EL (cell line): ENCODE measurements at regions not wholly inside any gene's neighbourhood (a gene's known extent, or its start where the extent isn't known, plus 50 kb on each side); places are given as distances from the start of the nearest gene placed in this dataset.

ENCODE experiments used
- DNase-seq: peaks from one replicate; pipeline ENCODE4 v3.0.0-alpha.2; 2016

DNA sequence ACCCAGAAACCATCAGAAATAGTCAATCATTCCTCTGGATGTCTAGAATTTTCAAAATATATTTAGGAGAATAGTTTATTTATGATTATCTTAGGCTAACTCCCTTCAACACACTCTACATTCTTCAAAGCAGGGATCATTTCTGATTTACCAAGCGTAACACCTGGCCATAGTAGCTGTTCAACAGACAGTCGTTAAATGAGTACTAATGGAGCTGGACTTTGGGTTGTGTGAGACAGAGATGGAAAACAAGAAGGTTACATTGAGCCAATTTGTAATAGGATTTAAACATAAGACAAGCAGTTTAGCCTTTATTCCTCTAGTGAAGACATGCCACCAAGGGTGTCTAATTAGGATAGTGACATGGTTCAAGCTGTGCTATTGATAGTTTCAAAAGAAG lies 129.2 kb upstream of the ANO3 start:
- no peak for DNase-seq

DNA sequence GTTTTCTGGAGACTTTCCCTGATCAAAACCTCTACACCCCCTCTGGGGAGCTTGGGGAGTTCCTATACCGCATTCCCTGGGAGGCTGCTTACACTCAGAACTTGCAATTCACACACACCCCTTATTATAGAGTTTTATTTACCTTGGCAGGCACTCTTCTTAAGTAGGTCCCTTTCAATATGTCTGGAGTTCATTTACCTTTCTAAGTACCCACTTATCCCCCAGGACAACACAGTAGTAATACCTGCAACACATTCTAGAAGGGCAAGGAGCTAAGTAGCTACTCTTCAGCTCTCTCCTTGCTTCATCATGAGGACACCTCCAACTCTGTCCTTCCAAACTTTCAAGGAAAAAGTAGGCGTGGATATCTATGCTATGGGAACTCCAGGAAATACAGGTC lies 127.8 kb upstream of the ANO3 start:
- DNase-seq = no peak

DNA sequence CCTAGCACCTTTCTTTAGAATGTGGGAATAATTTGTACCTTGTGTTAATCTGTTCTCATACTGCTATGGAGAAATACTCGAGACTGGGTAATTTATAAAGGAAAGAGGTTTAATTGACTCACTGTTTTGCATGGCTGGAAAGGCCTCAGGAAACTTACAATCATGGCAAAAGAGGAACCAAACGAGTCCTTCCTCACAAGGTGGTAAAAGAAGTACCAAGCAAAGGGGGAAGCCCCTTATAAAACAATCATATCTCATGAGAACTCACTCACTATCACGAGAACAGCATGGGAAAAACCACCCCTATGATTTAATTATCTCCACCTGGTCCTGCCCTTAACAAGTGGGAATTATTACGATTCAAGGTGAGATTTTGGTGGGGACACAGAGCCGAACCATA lies 127.1 kb upstream of the ANO3 start:
- DNase-seq = no peak

DNA sequence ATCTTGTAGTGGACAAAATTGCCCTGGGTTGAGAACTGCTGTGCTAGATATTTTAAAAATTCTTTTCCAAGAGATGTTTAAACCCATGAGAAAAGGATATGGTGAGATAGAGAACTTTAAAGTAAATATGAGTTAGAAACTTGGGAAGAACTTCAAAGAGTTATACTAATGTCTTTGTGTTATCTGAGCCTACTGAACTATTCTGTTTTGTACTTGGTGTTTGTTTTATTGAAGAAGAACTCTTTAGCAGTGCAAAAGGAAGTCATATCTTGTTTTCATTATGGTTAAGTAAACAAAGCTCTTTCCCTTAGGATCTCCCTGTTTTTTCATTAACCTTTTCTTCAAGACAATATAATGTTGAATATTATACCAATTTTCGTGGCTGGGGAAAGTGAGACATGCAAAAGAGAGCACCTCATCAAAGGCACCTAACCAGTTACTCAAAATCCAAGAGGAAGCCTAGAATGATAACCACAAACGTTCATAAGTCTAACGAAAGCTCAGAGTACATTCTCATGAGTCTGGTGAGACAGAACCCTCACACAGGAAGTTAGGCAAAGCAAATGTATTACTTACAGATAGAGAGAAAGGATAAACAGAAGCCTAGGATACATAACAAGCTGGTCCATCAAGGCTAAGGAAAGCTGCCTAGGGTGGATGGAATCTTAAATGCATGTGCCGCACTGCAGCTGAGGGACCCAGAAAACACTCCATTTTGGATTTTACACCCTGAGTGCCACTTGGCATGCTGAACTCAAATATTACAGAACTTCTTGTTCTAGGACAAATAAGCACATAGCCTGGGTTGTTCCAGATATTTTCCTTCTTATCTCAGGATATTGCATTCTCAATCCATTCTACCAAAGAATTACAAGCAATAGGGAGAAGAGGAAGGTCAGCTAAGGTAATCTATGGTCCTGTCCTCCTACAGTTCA lies 112.5 kb upstream of the ANO3 start:
- DNase-seq = no peak

DNA sequence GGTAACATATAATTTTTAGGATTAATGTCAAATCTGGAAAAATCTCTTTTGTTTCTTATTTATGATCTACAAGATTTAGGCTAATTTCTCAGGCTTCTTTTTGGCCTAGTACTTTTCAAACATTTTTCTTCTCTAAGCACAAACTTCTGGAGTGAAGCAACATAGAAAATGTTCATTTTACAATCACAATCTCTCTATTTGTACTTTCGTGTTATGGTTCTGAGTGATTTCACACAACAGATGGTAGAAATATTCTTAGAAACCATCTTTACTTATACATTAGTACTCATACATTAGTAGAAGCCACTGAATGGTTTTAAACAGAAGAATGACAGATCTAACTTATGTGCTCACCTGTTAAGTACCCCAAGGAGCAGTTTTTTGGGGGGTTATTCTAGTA lies 106.3 kb upstream of the ANO3 start:
- no peak for DNase-seq

DNA sequence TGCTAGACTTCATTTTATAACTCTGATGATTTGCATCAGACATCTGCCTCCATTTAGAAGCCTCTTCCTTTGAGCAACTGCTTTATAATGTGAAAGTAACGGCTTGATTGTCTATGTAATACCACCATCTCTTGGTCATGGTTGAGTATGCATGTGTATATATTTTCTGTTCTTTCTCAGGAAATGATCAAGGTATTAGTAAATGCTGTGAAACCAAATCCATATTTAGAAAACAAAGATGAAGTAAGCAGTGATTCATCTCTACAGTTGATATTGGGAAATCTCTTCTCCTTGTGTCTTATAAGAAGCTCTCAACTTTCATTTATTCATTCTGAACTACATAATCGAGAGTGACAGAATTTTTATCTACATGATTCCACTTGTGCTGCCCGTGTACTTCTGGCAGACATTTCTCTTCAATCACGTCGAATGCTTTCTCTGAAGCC lies 104.6 kb upstream of the ANO3 start:
- DNase-seq = peak; percentile 69

DNA sequence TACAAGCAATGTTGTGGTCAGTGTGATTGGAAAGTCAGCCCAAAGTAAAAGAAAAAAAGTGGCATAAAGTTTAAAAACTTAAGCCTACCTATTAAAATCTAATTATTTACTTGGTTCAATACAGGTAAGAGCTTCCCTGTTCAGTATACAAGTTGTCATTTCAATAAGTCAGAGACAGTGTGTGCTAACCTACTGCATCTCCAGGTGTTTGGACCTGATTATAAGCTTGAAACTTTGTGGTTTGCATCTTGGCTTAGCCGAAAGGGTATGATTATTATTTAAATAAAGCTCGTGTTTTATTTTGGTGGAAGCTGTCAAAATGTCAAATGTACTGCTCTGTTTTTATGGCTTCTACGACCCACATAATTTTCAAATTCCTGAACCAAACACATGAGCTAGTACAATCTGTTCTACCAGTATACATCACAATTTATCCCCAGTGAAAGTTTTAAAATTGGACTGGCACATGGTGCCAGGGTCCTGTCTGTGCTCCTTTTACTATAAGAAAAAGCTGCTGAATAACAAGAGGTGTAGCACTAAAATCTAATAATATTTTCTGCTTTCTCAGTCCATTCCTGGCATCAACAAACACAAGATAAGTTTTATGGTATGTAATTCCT lies 103.9 kb upstream of the ANO3 start:
- no peak for DNase-seq

DNA sequence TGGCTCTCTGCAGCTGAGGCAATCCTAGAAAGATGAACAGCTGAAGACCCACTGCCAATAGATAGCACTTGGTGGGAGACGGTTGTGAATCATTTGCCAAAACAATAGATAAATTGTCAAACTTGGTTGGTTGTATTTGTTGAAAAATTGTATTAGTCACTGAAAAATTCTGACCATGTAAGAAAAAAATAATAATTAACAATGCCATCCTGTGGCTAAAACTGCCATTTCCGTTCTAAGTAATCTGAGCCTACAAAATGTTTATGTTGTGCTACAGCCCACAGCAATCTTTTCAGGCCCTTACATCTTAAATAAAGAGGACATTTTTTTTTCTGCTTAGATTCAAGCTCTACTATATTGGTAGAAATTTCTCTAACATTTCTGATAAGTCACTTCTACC lies 103.2 kb upstream of the ANO3 start:
- peak; percentile 7 for DNase-seq

DNA sequence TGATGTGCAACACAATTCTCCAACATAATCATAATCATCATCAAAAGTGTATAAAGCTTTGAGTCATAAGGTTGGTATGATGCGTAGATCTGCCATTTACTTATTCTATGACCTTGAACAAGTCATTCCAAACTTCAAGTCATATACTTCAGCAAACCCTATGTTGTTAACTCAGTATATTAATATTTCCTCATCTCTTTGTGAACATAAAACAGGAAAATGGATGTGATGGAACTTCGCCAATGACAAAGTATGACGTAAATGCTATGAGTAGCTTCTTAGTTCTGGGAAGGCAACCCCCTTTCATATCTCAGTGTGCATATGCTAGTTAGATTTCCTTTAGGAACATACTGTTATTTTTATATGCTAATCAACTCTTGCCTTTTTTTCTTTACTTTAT lies 102.7 kb upstream of the ANO3 start:
- peak; percentile 63 for DNase-seq

DNA sequence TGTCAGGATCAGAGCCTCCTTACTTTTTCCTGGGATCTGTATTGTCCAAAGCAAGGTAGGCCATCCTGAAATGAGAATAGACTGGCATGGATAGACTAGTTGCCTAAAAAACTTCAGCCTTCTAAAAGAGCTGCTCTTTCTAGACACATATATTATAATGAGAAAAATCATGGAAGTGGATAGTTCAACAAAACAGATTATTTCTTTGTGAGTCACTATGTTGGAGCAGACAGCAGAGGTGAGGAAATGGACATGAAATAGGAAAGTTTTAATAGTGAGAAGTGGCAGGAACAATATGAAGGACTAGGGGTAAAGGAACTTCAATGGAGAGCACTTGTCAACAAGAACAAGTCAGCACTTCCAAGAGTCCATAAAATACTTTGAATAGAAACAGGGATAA lies 101.9 kb upstream of the ANO3 start:
- DNase-seq = no peak

DNA sequence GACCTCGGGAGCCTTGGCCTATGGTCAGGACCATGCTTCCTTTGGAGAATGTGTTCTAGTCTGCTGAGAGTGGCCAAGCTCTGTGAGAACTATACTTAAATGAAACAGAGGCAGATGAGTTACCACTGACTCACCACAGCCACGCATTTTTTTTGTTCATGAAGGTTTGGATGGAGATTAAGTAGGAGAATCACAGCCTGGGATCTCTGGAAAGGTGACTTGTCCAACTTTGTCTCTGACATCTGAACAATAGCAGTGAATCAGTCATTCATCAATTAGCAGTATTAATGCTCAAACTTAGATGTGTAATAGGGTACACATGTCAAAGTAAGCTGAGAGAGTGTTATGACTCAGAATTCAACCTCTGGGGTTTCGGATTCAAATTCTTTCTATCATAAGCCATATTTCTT lies 100.7 kb upstream of the ANO3 start:
- DNase-seq = peak; percentile 37

DNA sequence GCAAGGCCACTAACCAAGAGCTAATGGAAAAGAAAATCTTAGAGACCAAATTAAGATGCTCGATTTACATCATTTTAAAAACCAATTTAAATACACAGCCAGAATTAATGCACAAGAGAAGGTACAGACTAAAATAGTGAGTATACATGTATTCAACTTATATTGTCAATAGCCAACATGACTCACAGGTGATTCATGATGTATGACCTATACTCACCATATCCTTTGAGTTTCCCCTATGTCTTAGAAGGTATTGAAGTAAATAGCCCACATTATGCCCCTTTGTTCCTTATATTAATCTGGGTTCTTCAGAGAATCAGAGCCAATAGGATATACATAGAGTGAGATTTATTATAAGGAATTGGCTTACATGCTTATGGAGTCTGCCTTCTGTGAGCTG lies 97.5 kb upstream of the ANO3 start:
- peak; percentile 8 for DNase-seq

DNA sequence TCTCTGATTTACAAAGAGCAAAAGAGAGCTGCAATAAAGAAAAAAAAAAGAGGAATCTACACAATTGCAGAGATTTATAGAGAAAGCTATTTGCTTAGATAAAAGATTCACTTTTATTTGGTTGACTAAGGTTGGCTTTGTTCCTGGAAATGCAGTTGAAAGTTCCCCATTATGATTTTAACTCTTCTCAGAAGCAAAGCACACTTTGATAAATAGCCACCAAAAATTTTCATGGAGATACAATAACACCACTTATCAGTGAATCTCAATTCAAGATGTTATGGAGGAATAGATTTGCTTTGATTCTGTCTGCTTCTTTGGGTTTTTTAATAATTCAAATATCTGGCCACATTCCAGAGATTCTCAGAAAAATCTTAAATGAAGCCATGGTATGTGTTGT lies 88.5 kb upstream of the ANO3 start:
- DNase-seq = no peak

DNA sequence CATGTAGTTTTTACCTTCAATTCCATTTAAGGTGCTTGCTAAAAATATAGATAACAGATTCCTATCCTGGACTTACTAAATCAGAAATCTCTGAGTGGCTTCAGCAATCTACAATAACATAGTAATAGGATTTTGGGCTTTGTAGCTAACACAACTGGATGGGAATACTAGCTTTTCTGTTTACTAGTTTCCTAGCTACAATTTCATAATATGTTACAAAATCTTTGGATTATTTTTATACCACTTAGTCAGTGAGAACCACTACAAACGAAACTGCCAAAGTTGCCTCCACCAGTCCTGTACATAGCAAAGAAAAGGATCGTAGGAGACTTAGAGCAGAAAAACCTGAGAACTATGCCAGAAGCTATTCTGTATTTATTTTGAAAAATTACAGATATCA lies 87.7 kb upstream of the ANO3 start:
- no peak for DNase-seq

DNA sequence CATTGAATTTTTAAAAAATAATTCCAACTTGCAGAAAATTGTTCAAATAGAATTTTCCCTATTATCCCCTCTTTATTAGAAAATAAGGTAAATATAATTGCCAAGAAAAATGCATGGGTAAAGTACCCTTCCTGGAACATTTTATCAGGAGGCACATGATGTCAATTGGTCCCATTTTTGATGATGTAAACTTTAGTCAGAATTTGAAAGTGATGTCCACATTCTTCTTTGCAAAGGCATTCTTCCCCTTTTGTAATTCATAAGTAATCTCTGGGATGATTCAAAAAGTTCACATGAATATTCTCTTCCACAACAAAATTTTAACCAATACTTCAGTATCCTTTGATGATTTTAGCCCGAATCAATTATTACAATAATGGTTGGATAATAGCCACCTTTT lies 86.9 kb upstream of the ANO3 start:
- no peak for DNase-seq

DNA sequence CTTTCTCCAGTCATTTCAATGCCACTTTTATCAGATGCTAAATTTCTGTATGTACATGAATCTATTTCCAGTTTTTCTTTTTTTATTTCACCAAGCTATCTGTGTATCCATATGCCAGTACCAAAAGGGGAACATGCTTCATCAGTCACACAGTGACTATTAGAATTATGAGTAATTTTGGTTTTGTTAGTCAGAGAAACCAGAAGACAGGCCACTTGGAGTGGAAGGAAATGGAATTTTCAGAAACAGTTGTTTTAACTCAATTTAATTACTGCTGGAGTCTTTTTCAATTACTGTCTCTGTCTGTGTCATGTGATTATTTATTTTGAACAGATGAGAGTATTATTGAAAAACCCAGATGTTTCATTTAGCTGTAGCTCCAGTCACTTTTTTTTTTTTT lies 84.6 kb upstream of the ANO3 start:
- DNase-seq = peak; percentile 6

DNA sequence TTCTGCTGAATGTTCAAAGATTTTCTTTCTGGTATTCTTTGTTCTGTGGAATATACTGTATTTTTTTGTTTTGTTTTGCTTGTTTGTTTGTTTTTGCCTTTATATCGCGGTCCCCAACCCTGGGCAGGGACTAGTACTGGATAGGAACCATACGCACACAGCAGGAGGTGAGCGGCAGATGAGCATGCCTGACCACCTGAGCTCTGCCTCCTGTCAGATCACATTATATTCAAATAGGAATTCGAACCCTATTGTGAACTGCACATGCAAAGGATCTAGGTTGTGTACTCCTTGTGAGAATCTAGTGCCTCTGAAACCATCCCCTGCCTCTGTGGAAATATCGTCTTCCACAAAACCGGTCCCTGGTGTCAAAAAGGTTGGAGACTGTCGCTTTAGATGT lies 83.3 kb upstream of the ANO3 start:
- no peak for DNase-seq

DNA sequence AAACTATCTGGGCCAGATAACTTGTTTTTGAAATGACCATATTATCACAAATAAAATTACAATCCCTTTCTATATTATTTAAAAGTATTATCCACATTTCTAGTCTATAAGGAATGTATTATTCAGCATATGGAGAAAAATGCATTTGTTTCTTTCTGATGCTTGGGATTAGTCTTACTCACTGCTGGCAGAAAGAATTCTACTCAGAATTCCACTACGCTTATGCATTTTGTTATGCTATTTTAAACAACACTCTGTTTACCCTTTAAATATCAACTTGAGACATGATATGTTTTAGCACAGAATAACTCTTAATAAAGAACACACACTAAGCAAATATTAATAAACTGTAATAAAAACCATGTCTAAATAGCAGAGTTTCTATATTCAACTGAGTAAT lies 77.6 kb upstream of the ANO3 start:
- DNase-seq = no peak

DNA sequence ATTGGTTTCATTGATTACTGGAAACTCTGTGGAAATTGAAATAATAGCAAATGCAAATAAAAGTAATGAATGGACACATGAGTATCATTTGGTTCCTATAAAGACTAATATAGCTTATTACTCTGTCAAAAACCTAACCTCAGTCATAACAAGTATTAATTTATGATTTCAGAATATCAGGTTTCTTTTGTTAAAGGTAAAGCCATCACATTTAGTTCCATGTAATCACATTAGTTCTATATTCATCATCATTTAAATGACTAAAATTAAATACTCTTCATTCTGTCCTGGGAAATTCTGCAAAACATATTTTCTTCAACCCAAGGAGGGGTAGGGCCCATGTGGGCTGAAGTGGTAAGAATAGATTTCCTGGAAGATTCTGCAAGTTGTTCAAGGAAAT lies 68.2 kb upstream of the ANO3 start:
- DNase-seq = no peak

DNA sequence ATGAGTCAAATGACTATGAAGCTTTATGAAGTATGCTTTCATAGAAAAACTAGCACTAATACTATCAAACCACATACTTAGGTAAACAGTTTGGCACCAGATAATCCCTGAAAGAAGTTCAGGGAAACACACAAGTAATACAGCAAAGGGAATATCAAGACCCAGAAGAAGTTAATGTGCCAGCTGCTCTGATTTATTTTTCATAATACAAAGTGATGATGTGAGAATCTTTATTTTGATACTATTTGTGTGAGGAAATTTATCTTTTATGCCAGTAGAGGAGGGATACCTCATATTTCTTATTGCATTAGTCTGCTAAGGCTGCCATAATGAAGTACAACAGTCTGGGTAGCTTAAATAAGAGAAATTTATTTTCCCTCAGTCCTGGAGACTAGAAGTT lies 67.7 kb upstream of the ANO3 start:
- no peak for DNase-seq

DNA sequence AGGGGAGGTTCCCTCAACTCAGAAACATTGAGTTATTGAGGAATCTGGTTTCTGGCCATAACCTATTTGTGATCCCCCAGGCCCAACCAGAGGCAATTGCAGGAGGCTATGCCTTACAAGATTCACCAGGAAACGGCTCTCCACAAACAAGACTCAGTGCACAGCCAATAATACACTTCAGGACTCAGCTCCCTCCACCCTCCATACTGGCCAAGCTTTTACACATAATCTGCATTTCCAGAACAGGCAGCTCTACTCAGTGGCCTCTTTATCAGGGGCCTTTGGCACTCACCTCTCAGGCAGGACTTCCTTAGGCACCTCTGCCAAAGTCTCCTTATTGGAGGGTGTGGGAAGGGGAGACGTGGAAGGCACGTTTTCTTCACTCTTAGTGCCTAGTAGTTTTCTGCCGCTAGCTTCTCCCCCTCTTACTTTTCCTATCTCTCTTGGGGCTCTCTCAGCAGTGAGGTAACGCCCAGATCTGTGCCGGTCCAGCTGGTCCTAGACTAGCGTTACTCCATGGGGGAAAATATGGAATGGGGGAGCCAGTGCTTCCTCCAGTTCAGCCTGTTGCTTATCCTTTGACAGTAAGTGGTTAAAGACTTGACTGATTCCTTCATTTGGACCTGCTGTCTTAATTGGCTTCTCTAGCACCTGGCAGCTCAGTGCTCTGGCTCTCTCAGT lies 62.8 kb upstream of the ANO3 start:
- no peak for DNase-seq

DNA sequence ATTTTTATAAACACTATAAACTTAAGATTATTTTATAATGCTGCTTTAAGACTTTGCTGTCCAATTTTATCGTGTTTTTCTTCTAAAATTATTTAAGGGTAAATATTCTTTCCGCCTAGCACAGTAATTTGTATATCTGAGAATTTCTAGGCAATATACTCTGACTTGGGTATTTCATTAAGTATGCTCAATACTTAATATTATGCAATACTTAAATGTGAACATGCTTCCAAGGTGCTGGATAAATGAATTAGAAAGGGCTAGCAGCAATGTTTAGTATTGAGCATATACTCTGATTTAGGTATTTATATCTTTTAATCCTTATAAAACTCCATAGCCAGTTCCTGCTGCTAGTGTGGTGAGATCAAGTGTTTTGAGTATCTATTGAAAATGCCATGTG lies 60.3 kb upstream of the ANO3 start:
- no peak for DNase-seq

DNA sequence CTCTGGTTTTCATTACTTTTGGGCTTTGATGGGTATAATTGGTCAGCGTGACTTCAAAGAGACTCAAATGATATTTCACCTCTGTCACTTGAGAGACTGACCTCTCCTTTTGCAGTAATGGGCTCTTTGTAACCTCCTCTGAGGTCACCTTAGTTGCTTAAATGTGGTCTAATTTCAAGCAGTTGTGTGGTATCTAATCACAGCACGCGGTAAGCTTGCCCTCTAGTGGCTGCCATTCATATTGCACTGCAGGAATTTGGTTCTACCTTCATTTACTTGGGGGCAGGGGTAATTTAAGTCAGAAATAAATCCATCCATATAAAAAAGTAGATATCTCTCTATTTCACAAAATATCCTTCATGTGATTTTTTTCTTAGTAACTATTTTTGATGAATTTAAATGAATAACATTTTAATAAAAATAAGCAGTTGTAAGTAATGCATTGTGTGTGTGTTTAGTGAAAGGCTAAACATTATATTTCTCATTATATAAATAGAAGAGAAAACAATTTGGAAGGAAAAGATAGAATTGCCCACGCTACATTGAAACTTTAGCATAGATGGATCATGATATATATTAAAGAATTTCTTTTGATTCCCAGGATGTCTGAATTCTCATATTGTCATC lies 55.0 kb upstream of the ANO3 start:
- DNase-seq = peak; percentile 49

DNA sequence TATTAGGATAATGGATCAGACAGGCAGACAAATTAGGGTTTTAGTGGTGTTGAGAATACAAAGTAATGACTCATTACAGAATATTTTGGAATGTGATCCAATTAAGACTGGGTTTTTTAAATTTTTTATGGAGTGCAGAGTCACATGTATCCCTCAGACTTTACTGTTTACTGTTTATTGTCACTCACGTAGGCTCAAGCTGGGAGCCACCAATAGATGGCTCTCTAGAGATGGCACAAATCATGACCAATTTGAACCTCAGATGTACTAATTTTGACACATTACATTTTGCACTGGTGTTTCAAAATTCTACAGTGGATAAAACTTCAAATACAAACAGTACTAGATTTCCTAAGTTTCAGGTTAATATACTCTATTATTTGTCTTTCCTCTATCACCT lies 53.6 kb upstream of the ANO3 start:
- no peak for DNase-seq
